Heart left ventricle (tissue), 13 donors: ENCODE measurements at regions not wholly inside any gene's neighbourhood (a gene's known extent, or its start where the extent isn't known, plus 50 kb on each side); places are given as distances from the start of the nearest gene placed in this dataset.

ENCODE experiments used
- CTCF ChIP-seq, 12 donors: fragments of 200-600 bp; sonication (generic) in 4 of 12; IDR thresholded peaks; one replicate each; pipeline versions ENCODE4 v1.5.0 to v1.8.0; 2018 to 2022; ENCODE audit warnings: antibody characterized with exemption in 12 of 12, mild to moderate bottlenecking in 5 of 12
- POLR2A ChIP-seq, 2 donors: fragments of 450-650 bp; IDR thresholded peaks; one replicate each; pipeline ENCODE4 v1.6.1; 2017; ENCODE audit warnings: antibody characterized with exemption in 2 of 2, mild to moderate bottlenecking in 2 of 2, moderate library complexity in 2 of 2
- donor health status: ischemic (EF 13 %, LVEDD 7.1; RV severe dilation, severe dysfunction).
- donor health status: DM: no; HTN: yes; CAD: no.
- donor health status: DM: no; HTN: no; CAD: no.
- donor health status: ischemic (EF 25% LVEDD 6.9; RV normal size, moderate dysfunction).
- donor health status: ischemic (EF 25% LVEDD 5.7; RV mildly dilated, moderate dysfunction).
- donor health status: ischemic (EF 35%, LVEDD 5.7; RV mildly dilated, moderate dysfunction).
- donor health status: nonischemic (EF 11% LVEDD 7.7; RV severe dilation, severe dysfunction).
- donor health status: DM: yes; HTN: yes; CAD: no.
- donor health status: PGD.
- donor health status: ischemic (EF 29% LVEDD 5.4; RV normal size, mild dysfunction).
- donor health status: nonischemic (EF 23%, LVEDD 6.1; RV moderate dilation, normal function).

GRCh38 chr3:10637342-10637741 lies 132.0 kb upstream of the ATP2B2 start:
- TF ChIP-seq CTCF (IDR thresholded peaks at IDR 0.05) (no peak), POLR2A (IDR thresholded peaks at IDR 0.05) (no peak)
